ENCODE measurements at regions not wholly inside any gene's neighbourhood (a gene's known extent, or its start where the extent isn't known, plus 50 kb on each side); places are given as distances from the start of the nearest gene placed in this dataset.

- no peak for TF ChIP-seq POLR2A (IDR thresholded peaks at IDR 0.05)
- TF ChIP-seq CTCF (IDR thresholded peaks at IDR 0.05) = no peak
- no peak for TF ChIP-seq POLR2AphosphoS5 (IDR thresholded peaks at IDR 0.05)
- TF ChIP-seq EP300 (IDR thresholded peaks at IDR 0.05) = no peak
Observed at GRCh38 chr9:108062680-108063079, 573.1 kb upstream of the KLF4 start.
